ENCODE measurements at regions not wholly inside any gene's neighbourhood (a gene's known extent, or its start where the extent isn't known, plus 50 kb on each side); places are given as distances from the start of the nearest gene placed in this dataset.

DNA sequence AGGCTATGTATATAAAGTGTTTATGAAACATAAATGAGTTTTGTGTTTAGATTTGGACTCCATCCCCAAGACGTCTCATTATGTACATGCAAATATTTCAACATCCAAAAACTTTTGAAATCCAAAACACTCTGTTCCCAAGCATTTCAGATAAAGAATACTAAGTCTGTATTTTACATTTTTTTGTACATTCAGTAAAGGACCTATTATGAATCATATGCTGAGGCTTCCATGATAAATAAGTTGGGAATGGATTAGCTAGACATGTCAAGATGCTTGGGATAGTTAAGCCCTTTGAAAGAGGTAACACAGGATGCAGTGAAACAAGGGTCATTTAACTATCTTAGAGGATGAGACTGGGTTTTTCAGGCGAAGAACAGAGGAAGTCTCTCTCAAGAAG, 262.9 kb downstream of the SNX13 start:
- no peak overlapping the region for H3K4me3 ChIP-seq (ENCODE audit: low read depth, low read length)
- TF ChIP-seq, protein P1, sequence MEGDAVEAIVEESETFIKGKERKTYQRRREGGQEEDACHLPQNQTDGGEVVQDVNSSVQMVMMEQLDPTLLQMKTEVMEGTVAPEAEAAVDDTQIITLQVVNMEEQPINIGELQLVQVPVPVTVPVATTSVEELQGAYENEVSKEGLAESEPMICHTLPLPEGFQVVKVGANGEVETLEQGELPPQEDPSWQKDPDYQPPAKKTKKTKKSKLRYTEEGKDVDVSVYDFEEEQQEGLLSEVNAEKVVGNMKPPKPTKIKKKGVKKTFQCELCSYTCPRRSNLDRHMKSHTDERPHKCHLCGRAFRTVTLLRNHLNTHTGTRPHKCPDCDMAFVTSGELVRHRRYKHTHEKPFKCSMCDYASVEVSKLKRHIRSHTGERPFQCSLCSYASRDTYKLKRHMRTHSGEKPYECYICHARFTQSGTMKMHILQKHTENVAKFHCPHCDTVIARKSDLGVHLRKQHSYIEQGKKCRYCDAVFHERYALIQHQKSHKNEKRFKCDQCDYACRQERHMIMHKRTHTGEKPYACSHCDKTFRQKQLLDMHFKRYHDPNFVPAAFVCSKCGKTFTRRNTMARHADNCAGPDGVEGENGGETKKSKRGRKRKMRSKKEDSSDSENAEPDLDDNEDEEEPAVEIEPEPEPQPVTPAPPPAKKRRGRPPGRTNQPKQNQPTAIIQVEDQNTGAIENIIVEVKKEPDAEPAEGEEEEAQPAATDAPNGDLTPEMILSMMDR (IDR thresholded peaks at IDR 0.05; ENCODE audit: control insufficient read depth, extremely low read depth, insufficient read depth), result no peak
- DNase-seq (ENCODE audit: low read depth), result no peak

DNA sequence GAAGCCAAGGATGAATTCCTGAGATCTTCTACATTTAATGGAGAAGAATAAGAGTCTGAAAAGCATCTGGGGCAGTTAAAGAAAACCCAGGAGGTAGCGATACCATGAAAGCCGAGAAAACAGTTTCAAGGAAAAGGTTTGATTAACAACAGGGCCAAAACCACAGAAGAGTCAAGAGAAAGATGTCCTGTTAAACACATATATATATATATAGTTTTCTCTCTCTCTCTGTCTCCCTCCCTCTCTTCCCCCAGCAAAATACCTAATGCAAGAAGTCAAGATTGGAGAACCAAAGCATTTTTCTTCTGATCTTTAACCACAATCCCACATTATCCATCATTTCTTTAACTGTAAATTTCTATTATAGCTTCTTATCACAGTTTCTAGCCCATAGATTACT, 261.4 kb downstream of the SNX13 start:
- no peak overlapping the region for H3K4me3 ChIP-seq (ENCODE audit: low read depth, low read length)
- DNase-seq (ENCODE audit: low read depth), result no peak
- TF ChIP-seq, protein P1 (IDR thresholded peaks at IDR 0.05; ENCODE audit: control insufficient read depth, extremely low read depth, insufficient read depth), result no peak

DNA sequence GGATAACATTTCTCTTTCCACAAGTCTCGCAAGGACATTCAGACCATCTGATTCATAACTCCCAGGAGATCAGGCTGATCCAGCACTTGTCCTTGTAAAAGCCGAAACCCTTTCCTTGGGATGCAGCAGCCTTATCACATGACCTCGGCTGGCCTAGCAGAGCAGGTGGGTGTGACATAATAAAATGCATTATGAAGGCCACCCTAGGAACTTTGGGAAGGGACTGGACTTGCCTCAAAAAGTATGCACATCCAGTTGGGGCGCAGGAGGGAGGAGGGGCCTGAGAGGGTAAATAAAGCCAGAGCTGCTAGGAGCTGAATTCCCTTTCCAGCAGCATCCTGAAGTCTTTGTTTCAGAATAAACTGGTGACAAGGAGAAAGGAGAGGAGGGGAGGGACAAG, 260.8 kb downstream of the SNX13 start:
- no peak overlapping the region for H3K4me3 ChIP-seq (ENCODE audit: low read depth, low read length)
- DNase-seq (ENCODE audit: low read depth), result no peak
- TF ChIP-seq, protein P1 (IDR thresholded peaks at IDR 0.05; ENCODE audit: control insufficient read depth, extremely low read depth, insufficient read depth), result no peak

DNA sequence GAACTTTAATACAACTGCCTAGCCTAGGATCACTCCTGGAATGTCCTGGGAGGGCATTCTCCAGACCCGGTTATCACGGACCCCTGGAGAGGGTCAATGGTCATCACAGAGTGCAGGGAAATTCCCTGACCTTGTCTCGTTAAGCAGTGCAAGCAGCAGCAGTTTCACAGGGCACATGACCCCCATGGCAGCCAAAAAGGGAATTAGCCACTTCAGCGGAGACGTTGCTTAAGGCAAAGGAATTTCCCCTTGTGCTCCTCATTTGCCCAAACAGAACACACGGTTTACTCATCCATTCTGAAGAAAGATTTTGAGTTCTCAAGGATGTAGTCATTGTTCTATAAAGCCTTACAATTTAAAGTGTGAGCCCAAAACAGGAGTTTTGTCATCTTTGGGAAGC, 260.3 kb downstream of the SNX13 start:
- TF ChIP-seq, protein P1 (IDR thresholded peaks at IDR 0.05; ENCODE audit: control insufficient read depth, extremely low read depth, insufficient read depth), result no peak
- no peak overlapping the region for H3K4me3 ChIP-seq (ENCODE audit: low read depth, low read length)
- no peak for DNase-seq (ENCODE audit: low read depth)

DNA sequence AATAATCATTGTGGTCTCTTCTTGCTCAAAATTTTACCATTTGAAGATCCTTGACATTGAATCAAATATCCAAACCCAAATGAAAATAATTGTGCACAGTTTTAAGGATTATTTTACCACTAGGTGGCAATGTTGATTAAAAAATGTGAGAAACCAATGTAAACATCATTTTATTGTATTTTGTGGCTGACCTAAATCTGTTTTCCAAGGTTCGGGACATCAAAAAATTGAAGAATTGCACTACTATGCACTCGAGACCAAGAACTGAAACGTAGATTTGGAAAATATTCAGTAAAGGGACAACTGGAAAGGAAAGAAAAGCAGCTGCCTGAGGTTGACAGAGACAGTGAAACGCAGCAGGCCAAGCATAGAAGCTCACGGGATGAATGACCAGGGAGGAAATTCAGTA, 259.3 kb downstream of the SNX13 start:
- TF ChIP-seq, protein P1 (IDR thresholded peaks at IDR 0.05; ENCODE audit: control insufficient read depth, extremely low read depth, insufficient read depth), result peak; percentile 47
- DNase-seq (ENCODE audit: low read depth), result no peak
- H3K4me3 ChIP-seq (ENCODE audit: low read depth, low read length), result no peak overlapping the region

DNA sequence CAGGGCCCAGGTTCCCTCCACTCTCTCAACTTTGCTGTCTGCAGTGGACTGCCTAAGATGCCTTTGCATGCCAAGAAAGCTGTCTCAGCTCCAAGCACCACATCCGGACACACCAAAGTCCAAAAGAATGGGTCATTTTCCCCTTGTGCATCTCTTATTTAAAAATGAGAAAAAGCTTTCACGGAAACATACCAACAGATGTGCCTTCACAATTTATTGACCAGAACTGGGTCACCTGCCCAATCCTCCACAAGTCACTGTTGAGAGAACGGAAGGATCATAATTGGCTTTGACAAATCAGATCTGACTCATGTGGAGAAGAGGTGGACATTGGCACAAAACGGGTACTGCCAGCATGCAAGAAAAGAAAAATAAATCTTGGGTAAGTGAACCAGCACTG, 258.3 kb downstream of the SNX13 start:
- DNase-seq (ENCODE audit: low read depth), result no peak
- TF ChIP-seq, protein P1 (IDR thresholded peaks at IDR 0.05; ENCODE audit: control insufficient read depth, extremely low read depth, insufficient read depth), result no peak

DNA sequence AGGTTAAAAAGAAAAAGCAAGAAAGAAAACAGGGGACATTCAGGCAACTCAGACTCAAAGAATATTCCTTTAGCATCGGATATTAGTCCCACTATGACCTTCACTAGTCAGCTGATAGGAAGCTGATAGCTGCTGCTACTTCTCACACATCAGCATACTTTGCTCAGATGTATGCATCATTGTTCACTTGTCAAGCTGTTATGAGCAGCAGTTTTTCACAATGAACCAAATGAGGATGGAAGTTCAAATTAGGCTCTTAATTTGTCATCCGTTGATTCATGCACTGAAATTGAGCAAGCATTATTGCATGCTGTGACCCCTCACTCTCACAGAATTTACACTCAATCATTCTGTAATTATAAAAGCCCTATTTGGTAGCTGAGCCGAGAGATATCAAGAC, 257.7 kb downstream of the SNX13 start:
- DNase-seq (ENCODE audit: low read depth), result no peak
- TF ChIP-seq, protein P1 (IDR thresholded peaks at IDR 0.05; ENCODE audit: control insufficient read depth, extremely low read depth, insufficient read depth), result no peak
- H3K4me3 ChIP-seq (ENCODE audit: low read depth, low read length), result no peak overlapping the region

More for the DNA sequence above, 258.3 kb downstream of the SNX13 start:
- no peak overlapping the region for H3K4me3 ChIP-seq (ENCODE audit: low read depth, low read length)
